HPDE6-E6E7 (cell line): ENCODE measurements at regions not wholly inside any gene's neighbourhood (a gene's known extent, or its start where the extent isn't known, plus 50 kb on each side); places are given as distances from the start of the nearest gene placed in this dataset.

ENCODE experiments used
- DNase-seq: peaks from one replicate; pipeline ENCODE4 v3.0.0; 2011; ENCODE audit warnings: missing footprints; ENCODE audit errors: extremely low spot score

- no peak for DNase-seq
Measured at GRCh38 chr11:122177238-122177637, 61.2 kb upstream of the BLID start.

- no peak for DNase-seq
Measured at GRCh38 chr11:122176651-122177050, 60.6 kb upstream of the BLID start.

DNA sequence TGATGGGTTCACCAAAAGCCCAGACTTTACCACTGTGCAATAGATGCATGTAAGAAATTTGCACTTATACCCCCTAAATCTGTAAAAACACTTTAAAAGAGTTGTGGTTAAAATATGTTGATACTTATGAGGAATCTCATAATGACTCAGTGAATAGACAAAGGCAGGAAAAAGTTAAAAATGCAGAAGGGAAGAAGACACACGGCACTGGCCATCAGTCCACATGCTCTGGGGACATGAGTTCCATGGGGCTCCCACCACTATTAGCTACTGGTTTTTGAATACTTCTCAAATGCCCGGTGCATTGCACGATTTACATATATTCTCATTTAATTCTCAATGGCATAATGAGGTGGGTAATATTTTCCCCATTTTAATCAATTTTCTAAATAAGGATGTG lies 59.3 kb upstream of the BLID start:
- DNase-seq = no peak

GRCh38 chr11:122173587-122173986 lies 57.6 kb upstream of the BLID start:
- DNase-seq = no peak

GRCh38 chr11:122173074-122173450 lies 57.0 kb upstream of the BLID start:
- no peak for DNase-seq

- no peak for DNase-seq
Measured at GRCh38 chr11:122172352-122173073, 56.5 kb upstream of the BLID start.

DNA sequence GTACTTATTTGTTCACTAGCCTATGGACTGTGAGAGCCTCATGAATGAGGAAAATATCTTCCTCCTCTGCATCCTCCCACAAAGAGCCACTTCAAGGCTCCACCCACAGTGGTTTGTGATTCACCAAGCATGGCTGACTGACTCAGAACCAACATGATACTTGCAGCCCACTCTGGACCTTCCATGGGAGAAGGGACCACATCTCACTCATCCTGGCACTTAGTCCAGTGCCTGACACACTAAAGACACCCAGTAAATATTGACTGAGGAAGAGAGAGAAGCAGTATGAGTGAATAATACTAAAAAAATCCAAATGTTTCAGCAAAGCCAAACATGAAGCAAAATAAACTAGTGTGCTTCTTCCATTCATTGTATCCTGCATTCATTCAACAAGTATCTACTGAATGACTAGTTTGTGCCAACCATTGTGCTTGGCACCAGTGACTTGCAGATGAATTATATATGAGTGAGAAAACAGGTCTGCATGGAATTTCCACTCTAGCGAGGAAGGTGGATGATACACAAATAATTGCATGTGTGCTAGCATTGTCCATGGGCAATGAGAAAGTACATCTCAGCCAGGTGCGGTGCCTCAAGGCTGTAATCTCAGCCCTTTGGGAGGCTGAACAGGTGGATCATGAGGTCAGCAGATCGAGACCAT lies 54.9 kb upstream of the BLID start:
- DNase-seq = no peak

GRCh38 chr11:122168218-122168617 lies 52.2 kb upstream of the BLID start:
- no peak for DNase-seq

- DNase-seq = no peak
Measured at GRCh38 chr11:122167100-122167499, 51.1 kb upstream of the BLID start.

DNA sequence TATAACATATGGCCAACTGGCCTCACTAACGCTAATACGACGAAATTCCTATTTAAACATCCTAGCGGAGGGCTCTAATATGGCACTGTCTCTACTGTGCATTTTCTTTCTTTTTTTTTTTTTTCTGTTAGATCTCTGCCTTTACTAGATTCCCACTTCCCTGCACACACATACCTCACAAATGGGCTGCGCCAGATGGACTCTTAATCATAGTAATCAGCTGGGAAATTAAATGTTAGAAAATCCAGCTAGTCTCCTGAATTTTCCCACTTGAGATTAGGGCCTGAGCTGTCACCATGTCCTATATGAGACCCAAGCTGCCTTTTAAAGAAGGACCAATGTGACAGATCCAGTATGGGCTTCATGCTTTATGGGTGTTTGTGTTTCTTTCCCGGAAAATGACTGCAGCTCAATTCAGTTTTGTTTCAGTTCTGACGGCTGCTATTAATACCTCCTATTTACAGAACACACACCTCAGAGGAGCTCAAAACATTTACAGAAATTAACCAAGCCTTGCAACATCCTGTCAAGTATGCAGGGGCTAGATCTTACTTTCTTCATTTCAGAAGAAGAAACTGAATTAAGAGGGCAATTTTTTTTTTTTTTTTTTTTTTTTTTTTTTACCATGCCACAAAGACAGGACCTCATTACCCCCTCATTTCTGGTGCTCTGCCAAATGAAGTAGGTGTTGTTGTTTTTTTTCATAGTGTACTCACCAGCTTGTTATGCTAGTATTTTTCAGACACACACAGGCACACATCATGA lies 49.8 kb upstream of the BLID start:
- no peak for DNase-seq
